HG03342 (cell line): ENCODE measurements at regions not wholly inside any gene's neighbourhood (a gene's known extent, or its start where the extent isn't known, plus 50 kb on each side); places are given as distances from the start of the nearest gene placed in this dataset.

Experiments
- ATAC-seq: cut with Tn5 transposase; IDR thresholded peaks from one replicate; pipeline ENCODE4 v1.9.1; 2021; ENCODE audit warnings: mild to moderate bottlenecking, moderate library complexity; ENCODE audit not compliant: unreplicated experiment

GRCh38 chr6:120141601-120142000 is 792.0 kb upstream of the MAN1A1 start:
- no peak for ATAC-seq

GRCh38 chr6:120137492-120137891 is 787.9 kb upstream of the MAN1A1 start:
- no peak for ATAC-seq

GRCh38 chr6:120129228-120129627 is 779.7 kb upstream of the MAN1A1 start:
- no peak for ATAC-seq

- ATAC-seq: no peak
Measured at GRCh38 chr6:120122401-120122800, 772.8 kb upstream of the MAN1A1 start.

- peak; percentile 59 for ATAC-seq
Measured at GRCh38 chr6:120116343-120116742, 766.8 kb upstream of the MAN1A1 start.

- no peak for ATAC-seq
Measured at GRCh38 chr6:120112980-120113379, 763.4 kb upstream of the MAN1A1 start.

- ATAC-seq: no peak
Measured at GRCh38 chr6:120111001-120111400, 761.4 kb upstream of the MAN1A1 start.

GRCh38 chr6:120108061-120108795 is 758.7 kb upstream of the MAN1A1 start:
- no peak for ATAC-seq

GRCh38 chr6:120103618-120104017 is 754.1 kb upstream of the MAN1A1 start:
- no peak for ATAC-seq

GRCh38 chr6:120096696-120097260 is 747.2 kb upstream of the MAN1A1 start:
- ATAC-seq: no peak

GRCh38 chr6:120083186-120083585 is 733.6 kb upstream of the MAN1A1 start:
- ATAC-seq: no peak

GRCh38 chr6:120077489-120077888 is 727.9 kb upstream of the MAN1A1 start:
- no peak for ATAC-seq

- no peak for ATAC-seq
Measured at GRCh38 chr6:120058410-120058809, 708.8 kb upstream of the MAN1A1 start.

GRCh38 chr6:120056085-120056484 is 706.5 kb upstream of the MAN1A1 start:
- ATAC-seq: peak; percentile 88

- ATAC-seq: no peak
Measured at GRCh38 chr6:120055071-120055470, 705.5 kb upstream of the MAN1A1 start.

- ATAC-seq: no peak
Measured at GRCh38 chr6:120039664-120040063, 690.1 kb upstream of the MAN1A1 start.

GRCh38 chr6:120031837-120032236 is 682.3 kb upstream of the MAN1A1 start:
- no peak for ATAC-seq

GRCh38 chr6:120026791-120027190 is 677.2 kb upstream of the MAN1A1 start:
- no peak for ATAC-seq

GRCh38 chr6:120010075-120010474 is 660.5 kb upstream of the MAN1A1 start:
- ATAC-seq: no peak

- ATAC-seq: no peak
Measured at GRCh38 chr6:120005292-120005976, 655.9 kb upstream of the MAN1A1 start.

GRCh38 chr6:119986934-119987549 is 637.5 kb upstream of the MAN1A1 start:
- ATAC-seq: no peak
